Nephron progenitor cell (in vitro differentiated cells): ENCODE measurements at regions not wholly inside any gene's neighbourhood (a gene's known extent, or its start where the extent isn't known, plus 50 kb on each side); places are given as distances from the start of the nearest gene placed in this dataset.
A peak's percentile ranks its signal among the peaks of the same experiment; 100 is the strongest.

ENCODE experiments used
- DNase-seq: peaks from one replicate; pipeline ENCODE4 v3.0.0; 2021
- H3K27ac Mint-ChIP-seq: 2 replicates; pipeline ENCODE4 v1.8.0; 2021; ENCODE audit warnings: mild to moderate bottlenecking, moderate library complexity, mixed read lengths
- H3K27me3 Mint-ChIP-seq: 2 replicates; pipeline ENCODE4 v1.8.0; 2021; ENCODE audit warnings: mild to moderate bottlenecking, low read depth, mixed read lengths; ENCODE audit not compliant: poor library complexity
- H3K36me3 Mint-ChIP-seq: 2 replicates; pipeline ENCODE4 v1.8.0; 2021; ENCODE audit warnings: low read depth, mixed read lengths
- H3K4me1 Mint-ChIP-seq: 2 replicates; pipeline ENCODE4 v1.8.0; 2021; ENCODE audit warnings: mixed read lengths
- H3K4me3 Mint-ChIP-seq: 2 replicates; pipeline ENCODE4 v1.8.0; 2021; ENCODE audit warnings: mild to moderate bottlenecking, moderate library complexity, mixed read lengths
- H3K9me3 Mint-ChIP-seq: 2 replicates; pipeline ENCODE4 v1.8.0; 2021; ENCODE audit warnings: mild to moderate bottlenecking, moderate library complexity, mixed read lengths
- TF ChIP-seq, protein P1 (sequence below): fragments of 200-600 bp; sonication (generic); IDR thresholded peaks from 2 replicates; pipeline ENCODE4 v1.5.0; 2021; ENCODE audit warnings: antibody characterized with exemption

DNA sequence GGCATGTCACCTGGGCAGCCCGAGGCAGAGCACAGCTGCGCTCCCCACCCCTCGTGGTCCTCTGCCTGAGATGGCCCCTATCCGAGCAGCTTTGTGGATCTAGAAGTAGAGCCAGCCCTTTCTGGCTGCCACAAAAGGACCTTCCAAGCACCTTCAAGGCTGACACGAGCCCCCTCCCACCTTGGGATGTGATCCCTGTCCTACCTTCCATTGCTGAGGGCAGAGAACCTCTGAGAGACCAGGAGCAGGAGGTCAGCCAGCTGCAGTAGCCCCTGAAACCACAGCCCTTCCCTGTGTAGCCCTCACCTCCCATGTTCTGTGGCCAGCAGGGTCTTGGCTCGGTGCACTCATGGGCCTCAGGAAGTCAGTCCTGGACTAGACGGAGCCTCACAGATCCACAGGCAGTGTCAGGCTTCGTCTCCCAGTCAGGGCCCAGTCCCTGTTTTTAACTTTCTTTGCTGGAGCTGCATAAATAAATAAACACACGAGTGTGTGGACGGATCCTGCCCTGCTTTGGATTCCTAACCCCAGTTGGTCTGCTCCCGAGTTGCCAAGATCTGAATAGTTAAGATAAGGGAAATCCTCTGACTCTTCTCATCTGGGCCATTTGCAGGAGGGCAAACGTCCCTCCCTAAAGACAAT is 507.7 kb downstream of the PREX1 start:
- H3K27me3 Mint-ChIP-seq = peaks cover 17% of the 10 kb centered on the region
- peaks cover 10% of the 10 kb centered on the region for H3K4me1 Mint-ChIP-seq
- no peak for DNase-seq
- H3K9me3 Mint-ChIP-seq = peaks cover 3% of the 10 kb centered on the region
- no peaks in the 10 kb centered on the region for H3K36me3 Mint-ChIP-seq
- H3K27ac Mint-ChIP-seq = peak overlapping the region; percentile 13
- no peak overlapping the region for H3K4me3 Mint-ChIP-seq
- TF ChIP-seq, protein P1, sequence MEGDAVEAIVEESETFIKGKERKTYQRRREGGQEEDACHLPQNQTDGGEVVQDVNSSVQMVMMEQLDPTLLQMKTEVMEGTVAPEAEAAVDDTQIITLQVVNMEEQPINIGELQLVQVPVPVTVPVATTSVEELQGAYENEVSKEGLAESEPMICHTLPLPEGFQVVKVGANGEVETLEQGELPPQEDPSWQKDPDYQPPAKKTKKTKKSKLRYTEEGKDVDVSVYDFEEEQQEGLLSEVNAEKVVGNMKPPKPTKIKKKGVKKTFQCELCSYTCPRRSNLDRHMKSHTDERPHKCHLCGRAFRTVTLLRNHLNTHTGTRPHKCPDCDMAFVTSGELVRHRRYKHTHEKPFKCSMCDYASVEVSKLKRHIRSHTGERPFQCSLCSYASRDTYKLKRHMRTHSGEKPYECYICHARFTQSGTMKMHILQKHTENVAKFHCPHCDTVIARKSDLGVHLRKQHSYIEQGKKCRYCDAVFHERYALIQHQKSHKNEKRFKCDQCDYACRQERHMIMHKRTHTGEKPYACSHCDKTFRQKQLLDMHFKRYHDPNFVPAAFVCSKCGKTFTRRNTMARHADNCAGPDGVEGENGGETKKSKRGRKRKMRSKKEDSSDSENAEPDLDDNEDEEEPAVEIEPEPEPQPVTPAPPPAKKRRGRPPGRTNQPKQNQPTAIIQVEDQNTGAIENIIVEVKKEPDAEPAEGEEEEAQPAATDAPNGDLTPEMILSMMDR = no peak

DNA sequence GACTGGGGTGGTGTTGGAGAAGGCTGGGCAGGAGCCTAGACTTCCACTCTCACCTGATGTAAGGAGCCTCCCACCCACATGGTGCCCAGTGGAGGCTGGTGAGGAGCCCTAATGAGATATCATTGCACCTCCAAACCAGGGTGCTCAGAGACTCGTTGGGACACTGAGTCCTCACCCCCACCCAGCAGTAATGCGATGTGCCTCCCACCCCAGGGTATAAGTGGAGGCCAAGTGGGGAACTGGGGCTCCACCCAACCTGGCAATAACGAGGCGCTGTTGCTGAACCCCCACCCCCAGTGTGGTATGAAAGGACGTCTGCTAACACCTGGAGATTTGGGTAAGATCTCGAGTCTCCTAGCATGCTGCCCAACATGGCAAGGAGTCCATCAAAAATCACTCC is 510.2 kb downstream of the PREX1 start:
- H3K27me3 Mint-ChIP-seq = peaks cover 24% of the 10 kb centered on the region
- peaks cover 3% of the 10 kb centered on the region for H3K9me3 Mint-ChIP-seq
- no peak overlapping the region for H3K4me3 Mint-ChIP-seq
- TF ChIP-seq, protein P1 = no peak
- DNase-seq = no peak
- peaks cover 23% of the 10 kb centered on the region for H3K4me1 Mint-ChIP-seq
- no peaks in the 10 kb centered on the region for H3K36me3 Mint-ChIP-seq
- no peak overlapping the region for H3K27ac Mint-ChIP-seq

DNA sequence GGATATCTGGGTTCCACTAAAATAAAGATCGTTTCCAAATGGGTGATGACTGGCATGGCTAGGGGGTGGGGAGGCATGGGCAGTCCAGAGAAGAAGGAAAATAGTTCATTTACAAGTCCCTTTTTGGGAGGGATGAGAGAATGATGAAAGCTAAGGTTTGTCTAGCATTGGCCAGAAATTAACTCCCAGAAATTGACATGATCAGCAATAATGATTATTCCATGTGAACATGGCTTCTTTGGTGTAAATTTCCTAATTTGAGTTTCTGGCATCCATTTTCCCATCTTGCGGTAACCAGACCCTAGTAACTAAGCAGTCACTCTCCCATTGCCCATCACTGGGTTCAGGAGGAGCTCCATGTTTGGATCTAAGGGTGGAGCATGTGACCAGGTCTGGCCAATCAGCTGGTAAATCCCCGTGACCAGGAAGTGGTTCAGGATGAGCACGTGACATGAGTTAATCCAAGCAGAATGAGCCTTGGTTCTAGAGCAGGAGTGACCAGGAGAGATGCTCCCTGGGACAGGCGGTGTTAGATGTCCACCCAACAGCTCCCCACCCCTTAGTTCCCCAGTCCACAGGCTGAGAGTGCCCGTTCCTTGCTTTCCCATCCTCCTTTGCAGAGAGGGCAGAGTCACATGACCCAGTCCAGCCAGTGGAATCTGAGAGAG is 512.7 kb downstream of the PREX1 start:
- Mint-ChIP-seq H3K36me3 (no peaks in the 10 kb centered on the region), H3K27ac (no peak overlapping the region), H3K4me3 (no peak overlapping the region), H3K27me3 (peaks cover 24% of the 10 kb centered on the region), H3K9me3 (peaks cover 3% of the 10 kb centered on the region), H3K4me1 (peaks cover 20% of the 10 kb centered on the region)
- no peak for DNase-seq
- TF ChIP-seq, protein P1 = no peak

DNA sequence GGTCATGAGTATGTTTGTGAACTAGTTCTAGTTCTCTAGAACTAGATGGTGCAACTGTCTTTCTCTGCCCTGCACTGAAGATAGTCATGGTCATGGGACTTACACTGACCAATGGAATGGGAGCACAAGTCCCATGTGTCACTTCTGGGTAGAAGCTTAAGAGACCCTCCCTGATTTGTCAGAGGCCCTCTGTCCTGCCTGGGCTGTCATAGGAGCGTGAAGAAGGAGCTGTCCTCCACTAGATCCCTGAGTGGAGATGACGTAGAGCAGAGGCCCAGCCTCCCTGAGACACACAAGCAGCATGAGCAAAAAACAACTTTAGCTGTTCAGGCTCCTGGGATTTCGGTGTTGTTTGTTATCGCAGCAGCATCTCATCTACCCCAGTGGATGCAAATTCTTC is 514.5 kb downstream of the PREX1 start:
- Mint-ChIP-seq H3K36me3 (no peaks in the 10 kb centered on the region), H3K4me3 (no peak overlapping the region), H3K27ac (no peak overlapping the region), H3K9me3 (peaks cover 3% of the 10 kb centered on the region), H3K27me3 (peaks cover 29% of the 10 kb centered on the region), H3K4me1 (peaks cover 26% of the 10 kb centered on the region)
- no peak for DNase-seq
- TF ChIP-seq, protein P1 = no peak

DNA sequence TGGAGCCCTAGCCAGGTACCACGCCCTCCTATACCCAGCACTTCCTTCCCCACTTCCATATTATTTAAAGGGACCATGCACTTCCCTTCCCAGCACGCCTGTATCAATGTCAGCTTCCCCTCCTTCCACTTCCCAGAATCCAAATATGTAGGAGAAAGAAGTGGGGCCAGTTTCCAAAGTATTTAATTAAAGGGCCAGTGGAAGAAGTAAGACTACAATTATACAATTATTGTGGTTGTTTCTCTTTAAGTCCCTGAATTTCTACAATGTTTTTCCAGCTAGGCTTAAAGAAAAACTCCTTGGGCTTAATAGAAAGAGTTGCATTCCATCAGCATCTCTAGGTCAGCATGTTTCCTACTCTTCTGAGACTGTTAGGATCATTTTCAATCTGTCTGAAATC is 515.8 kb downstream of the PREX1 start:
- DNase-seq = no peak
- H3K4me3 Mint-ChIP-seq = no peak overlapping the region
- no peaks in the 10 kb centered on the region for H3K36me3 Mint-ChIP-seq
- H3K9me3 Mint-ChIP-seq = no peaks in the 10 kb centered on the region
- H3K4me1 Mint-ChIP-seq = peaks cover 26% of the 10 kb centered on the region
- TF ChIP-seq, protein P1 = no peak
- peaks cover 27% of the 10 kb centered on the region for H3K27me3 Mint-ChIP-seq
- H3K27ac Mint-ChIP-seq = no peak overlapping the region

DNA sequence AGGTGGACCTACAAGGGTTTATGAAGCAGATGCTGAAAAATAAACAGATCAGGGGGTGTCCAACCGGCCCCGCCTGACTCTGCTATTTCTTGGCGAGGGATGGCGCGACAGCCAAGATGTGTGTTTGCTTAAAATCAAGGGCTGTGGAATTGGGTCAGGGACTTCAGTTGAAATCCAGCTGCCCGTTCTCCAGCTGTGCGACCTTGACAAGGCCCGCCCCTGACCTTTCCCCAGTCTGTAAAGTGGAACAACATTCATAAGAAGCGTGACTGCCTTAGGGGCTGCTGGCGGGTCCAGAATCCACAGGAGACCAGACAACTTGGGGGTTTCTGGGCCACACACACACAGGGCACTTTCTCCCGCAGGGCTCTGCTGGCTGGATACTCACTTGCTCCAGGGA is 517.5 kb downstream of the PREX1 start:
- DNase-seq = no peak
- TF ChIP-seq, protein P1 = no peak
- Mint-ChIP-seq H3K4me3 (no peak overlapping the region), H3K9me3 (no peaks in the 10 kb centered on the region), H3K27me3 (peaks cover 28% of the 10 kb centered on the region), H3K4me1 (peaks cover 26% of the 10 kb centered on the region), H3K36me3 (no peaks in the 10 kb centered on the region), H3K27ac (no peak overlapping the region)
